Skeletal muscle tissue (tissue), 3 donors: ENCODE measurements at regions not wholly inside any gene's neighbourhood (a gene's known extent, or its start where the extent isn't known, plus 50 kb on each side); places are given as distances from the start of the nearest gene placed in this dataset.

Source experiments
- H3K27ac ChIP-seq: one replicate; pipeline ENCODE4 v1.7.0; 2013; ENCODE audit warnings: mild to moderate bottlenecking, low read depth, low read length, inconsistent platforms
- H3K27me3 ChIP-seq, 3 donors: one replicate each; pipeline ENCODE4 v1.7.0; 2013; ENCODE audit warnings: low read length in 3 of 3; ENCODE audit not compliant: control insufficient read depth in 3 of 3, insufficient read depth in 3 of 3
- H3K36me3 ChIP-seq, 3 donors: one replicate each; pipeline ENCODE4 v1.7.0; 2013; ENCODE audit warnings: low read length in 3 of 3; ENCODE audit not compliant: control insufficient read depth in 3 of 3, insufficient read depth in 3 of 3
- H3K4me1 ChIP-seq, 3 donors: one replicate each; pipeline ENCODE4 v1.7.0; 2013; ENCODE audit warnings: low read length in 3 of 3, mild to moderate bottlenecking in 3 of 3; ENCODE audit not compliant: control insufficient read depth in 3 of 3, insufficient read depth in 3 of 3
- H3K4me3 ChIP-seq, 3 donors: one replicate each; pipeline ENCODE4 v1.7.0; 2013; ENCODE audit warnings: low read length in 3 of 3
- H3K9ac ChIP-seq, 3 donors: one replicate each; pipeline ENCODE4 v1.7.0; 2013; ENCODE audit warnings: low read length in 3 of 3, mild to moderate bottlenecking in 3 of 3, moderate library complexity in 2 of 3, low read depth in 1 of 3
- H3K9me3 ChIP-seq, 3 donors: one replicate each; pipeline ENCODE4 v1.7.0; 2013; ENCODE audit warnings: low read length in 3 of 3; ENCODE audit not compliant: control insufficient read depth in 3 of 3
- donor health status: Osteomylitis.

- Histone ChIP-seq H3K9ac (no peak overlapping the region), H3K27me3 (no peaks in the 10 kb centered on the region), H3K4me3 (no peak overlapping the region), H3K27ac (no peak overlapping the region), H3K9me3 (no peaks in the 10 kb centered on the region), H3K4me1 (no peaks in the 10 kb centered on the region), H3K36me3 (no peaks in the 10 kb centered on the region)
These were observed 451.5 kb upstream of the MIR17HG start for GRCh38 chr13:90896002-90896401.

- H3K4me3 ChIP-seq: no peak overlapping the region
- H3K36me3 ChIP-seq: no peaks in the 10 kb centered on the region
- H3K4me1 ChIP-seq: no peaks in the 10 kb centered on the region
- H3K9me3 ChIP-seq: no peaks in the 10 kb centered on the region
- H3K27me3 ChIP-seq: no peaks in the 10 kb centered on the region
- H3K27ac ChIP-seq: no peak overlapping the region
- no peak overlapping the region for H3K9ac ChIP-seq
These were observed 448.7 kb upstream of the MIR17HG start for GRCh38 chr13:90898811-90899210.

DNA sequence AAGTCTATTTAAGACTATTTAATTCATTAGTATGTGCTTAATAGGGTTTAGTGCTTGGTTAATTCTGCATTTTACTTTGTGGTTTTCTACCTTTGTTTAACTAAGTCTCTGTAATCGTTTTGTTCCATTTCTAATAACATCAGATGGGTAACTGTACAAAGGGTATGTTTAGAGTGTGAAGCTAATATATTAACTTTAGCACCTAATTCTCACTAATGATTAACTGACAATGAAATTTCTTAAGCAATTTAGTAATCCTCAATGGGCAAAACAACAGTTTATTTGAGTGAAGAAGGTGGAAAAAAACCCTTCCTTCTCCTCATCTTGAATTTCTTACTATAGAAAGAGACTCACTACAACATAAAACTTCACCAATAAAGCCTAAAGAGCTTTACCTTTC, 448.1 kb upstream of the MIR17HG start:
- Histone ChIP-seq H3K4me1 (no peaks in the 10 kb centered on the region), H3K9me3 (no peaks in the 10 kb centered on the region), H3K4me3 (no peak overlapping the region), H3K27me3 (no peaks in the 10 kb centered on the region), H3K27ac (no peak overlapping the region), H3K9ac (no peak overlapping the region), H3K36me3 (no peaks in the 10 kb centered on the region)

DNA sequence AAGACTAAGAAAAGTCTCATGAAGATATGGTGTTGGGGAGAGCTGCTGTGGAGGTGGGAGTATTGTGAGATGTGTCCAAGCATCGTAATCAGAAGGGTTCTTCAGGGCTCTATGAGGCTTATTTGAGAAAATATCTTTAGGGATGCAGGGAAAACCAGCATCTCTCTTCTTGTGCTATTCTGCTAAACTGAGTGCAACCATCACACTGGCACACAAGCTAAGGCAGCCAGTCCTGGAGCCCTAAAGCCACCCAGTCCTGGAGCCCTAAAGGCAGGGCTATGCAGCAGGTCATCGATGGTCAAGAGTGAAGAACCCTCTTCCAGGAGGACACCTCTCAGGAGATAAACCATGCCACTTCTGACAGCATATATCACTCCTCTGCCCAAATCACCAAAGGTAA, 445.2 kb upstream of the MIR17HG start:
- Histone ChIP-seq H3K27ac (no peak overlapping the region), H3K27me3 (no peaks in the 10 kb centered on the region), H3K9me3 (no peaks in the 10 kb centered on the region), H3K36me3 (no peaks in the 10 kb centered on the region), H3K4me1 (no peaks in the 10 kb centered on the region), H3K4me3 (no peak overlapping the region), H3K9ac (no peak overlapping the region)

DNA sequence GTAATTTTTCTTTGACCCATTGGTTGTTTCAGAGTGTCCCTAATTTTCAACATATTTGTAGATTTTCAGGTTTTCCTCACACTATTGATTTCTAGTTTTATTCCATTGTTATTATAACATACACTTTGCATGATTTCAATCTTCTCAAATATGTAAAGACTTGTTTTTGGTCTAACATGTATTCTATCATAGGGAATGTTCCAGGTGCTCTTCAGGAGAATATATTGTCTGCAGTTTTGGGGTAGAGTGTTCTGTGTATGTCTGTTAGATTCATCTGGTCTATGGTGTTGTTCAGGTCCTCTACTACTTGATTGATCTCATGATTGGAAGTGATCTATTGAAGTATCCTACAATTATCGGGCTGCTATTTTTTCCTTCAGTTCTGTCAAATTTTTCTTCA, 440.9 kb upstream of the MIR17HG start:
- H3K9ac ChIP-seq: no peak overlapping the region
- H3K27me3 ChIP-seq: no peaks in the 10 kb centered on the region

GRCh38 chr13:90908792-90909191, 438.7 kb upstream of the MIR17HG start:
- Histone ChIP-seq H3K4me3 (no peak overlapping the region), H3K27ac (no peak overlapping the region), H3K4me1 (no peaks in the 10 kb centered on the region), H3K27me3 (no peaks in the 10 kb centered on the region), H3K9me3 (no peaks in the 10 kb centered on the region), H3K36me3 (no peaks in the 10 kb centered on the region), H3K9ac (no peak overlapping the region)

More for the DNA sequence above, 440.9 kb upstream of the MIR17HG start:
- H3K36me3 ChIP-seq: no peaks in the 10 kb centered on the region
- H3K4me3 ChIP-seq: no peak overlapping the region
- no peaks in the 10 kb centered on the region for H3K4me1 ChIP-seq
- no peaks in the 10 kb centered on the region for H3K9me3 ChIP-seq
- no peak overlapping the region for H3K27ac ChIP-seq

DNA sequence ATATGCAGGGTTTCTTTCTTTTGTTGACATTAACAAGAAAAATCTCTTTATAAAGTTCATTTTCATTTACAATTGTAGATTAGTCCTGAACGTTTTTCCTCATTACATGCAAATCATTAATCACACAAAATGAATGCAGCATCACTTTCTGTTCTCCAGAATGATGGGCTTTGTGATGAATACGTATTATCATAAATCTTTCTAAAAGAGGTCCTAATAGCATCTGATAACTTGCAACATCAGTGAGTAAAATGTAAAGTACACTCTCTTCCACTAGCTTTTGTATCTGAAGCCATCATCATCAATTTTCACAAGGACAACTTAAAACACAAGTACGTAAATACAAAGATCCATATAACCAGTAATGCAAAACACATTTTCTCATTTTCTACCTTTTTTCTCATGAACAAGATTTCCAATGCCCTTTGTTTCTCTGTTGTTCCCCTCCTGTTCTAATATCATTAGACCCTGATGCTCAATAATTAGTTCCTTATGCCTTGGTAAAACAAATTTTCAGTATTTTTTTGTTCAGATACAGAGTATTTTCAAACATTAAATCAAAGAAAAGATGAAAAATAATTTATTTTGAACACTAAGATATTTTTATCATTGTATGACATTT, 437.4 kb upstream of the MIR17HG start:
- Histone ChIP-seq H3K27ac (no peak overlapping the region), H3K4me1 (no peaks in the 10 kb centered on the region), H3K9ac (no peak overlapping the region), H3K36me3 (no peaks in the 10 kb centered on the region), H3K27me3 (no peaks in the 10 kb centered on the region), H3K9me3 (no peaks in the 10 kb centered on the region), H3K4me3 (no peak overlapping the region)

- Histone ChIP-seq H3K4me1 (no peaks in the 10 kb centered on the region), H3K36me3 (no peaks in the 10 kb centered on the region), H3K27me3 (no peaks in the 10 kb centered on the region), H3K9me3 (no peaks in the 10 kb centered on the region), H3K4me3 (no peak overlapping the region), H3K9ac (no peak overlapping the region), H3K27ac (no peak overlapping the region)
These were observed 435.2 kb upstream of the MIR17HG start for GRCh38 chr13:90912247-90912646.

DNA sequence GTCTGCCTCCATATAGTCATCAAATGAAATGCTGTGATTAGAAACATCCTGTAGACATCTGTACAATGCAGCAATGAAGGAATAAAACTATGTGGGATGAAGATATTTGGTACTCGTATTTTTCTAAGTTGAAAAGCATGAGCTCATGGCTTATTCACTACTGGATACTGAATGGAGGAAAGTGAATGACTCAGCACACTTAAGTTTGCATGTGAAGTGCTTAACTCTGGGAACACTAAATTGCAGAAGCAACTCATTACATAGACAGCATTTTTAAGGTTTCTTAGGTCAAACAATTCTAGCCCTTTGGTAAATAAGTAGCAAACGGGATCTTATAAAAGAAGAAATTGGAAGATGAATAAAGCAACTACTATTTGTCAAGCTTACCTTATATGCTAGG, 429.0 kb upstream of the MIR17HG start:
- H3K36me3 ChIP-seq: no peaks in the 10 kb centered on the region
- H3K4me1 ChIP-seq: no peaks in the 10 kb centered on the region
- no peaks in the 10 kb centered on the region for H3K27me3 ChIP-seq
- H3K9ac ChIP-seq: no peak overlapping the region
- no peak overlapping the region for H3K27ac ChIP-seq
- H3K9me3 ChIP-seq: no peaks in the 10 kb centered on the region
- H3K4me3 ChIP-seq: no peak overlapping the region

- Histone ChIP-seq H3K36me3 (no peaks in the 10 kb centered on the region), H3K4me3 (no peak overlapping the region), H3K9ac (no peak overlapping the region), H3K4me1 (no peaks in the 10 kb centered on the region), H3K9me3 (no peaks in the 10 kb centered on the region), H3K27ac (no peak overlapping the region), H3K27me3 (no peaks in the 10 kb centered on the region)
These were observed 428.3 kb upstream of the MIR17HG start for GRCh38 chr13:90919153-90919552.

GRCh38 chr13:90926459-90926858, 421.0 kb upstream of the MIR17HG start:
- no peaks in the 10 kb centered on the region for H3K9me3 ChIP-seq
- no peaks in the 10 kb centered on the region for H3K4me1 ChIP-seq
- no peak overlapping the region for H3K9ac ChIP-seq
- H3K4me3 ChIP-seq: no peak overlapping the region
- no peaks in the 10 kb centered on the region for H3K27me3 ChIP-seq
- no peaks in the 10 kb centered on the region for H3K36me3 ChIP-seq
- no peak overlapping the region for H3K27ac ChIP-seq
